ENCODE measurements at regions not wholly inside any gene's neighbourhood (a gene's known extent, or its start where the extent isn't known, plus 50 kb on each side); places are given as distances from the start of the nearest gene placed in this dataset.

DNA sequence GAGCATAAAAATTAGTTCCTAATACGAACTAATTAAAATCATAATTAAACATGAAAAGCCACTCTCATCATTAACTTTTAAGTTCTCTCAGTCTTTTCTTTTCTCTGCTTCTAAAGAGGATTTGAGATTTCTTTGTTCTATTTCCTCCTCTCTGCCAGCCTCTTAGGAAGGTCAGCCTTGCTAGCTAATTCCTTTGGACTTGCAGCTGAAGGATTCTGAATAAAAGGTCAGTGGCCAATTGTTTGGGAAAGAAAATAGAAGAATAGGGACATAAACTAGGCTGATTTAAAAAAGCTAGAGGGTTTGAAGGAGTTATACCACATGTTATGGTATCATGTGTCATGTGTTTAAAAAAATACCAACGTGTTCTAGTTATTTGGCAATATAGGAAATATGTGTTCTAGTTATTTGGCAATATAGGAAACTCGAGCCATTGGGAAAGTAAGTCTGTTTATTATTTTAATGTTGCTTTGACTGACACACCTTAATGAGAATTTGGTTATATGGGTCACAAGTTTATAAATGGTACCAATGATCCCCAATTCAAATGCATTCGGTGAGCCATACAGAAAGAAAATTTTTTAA, 1668.7 kb upstream of the PCDH7 start:
- WGBS = 68% methylated on average over 4 of the region's 4 CpGs
- no peak for DNase-seq (ENCODE audit: extremely low spot score)
- no peak overlapping the region for H3K4me3 ChIP-seq
- H3K27ac ChIP-seq (replicated peaks in 1 of 4) = no peak overlapping the region
- no peaks in the 10 kb centered on the region for H3K27me3 ChIP-seq
- H3K36me3 ChIP-seq = no peaks in the 10 kb centered on the region
- TF ChIP-seq, protein P1, sequence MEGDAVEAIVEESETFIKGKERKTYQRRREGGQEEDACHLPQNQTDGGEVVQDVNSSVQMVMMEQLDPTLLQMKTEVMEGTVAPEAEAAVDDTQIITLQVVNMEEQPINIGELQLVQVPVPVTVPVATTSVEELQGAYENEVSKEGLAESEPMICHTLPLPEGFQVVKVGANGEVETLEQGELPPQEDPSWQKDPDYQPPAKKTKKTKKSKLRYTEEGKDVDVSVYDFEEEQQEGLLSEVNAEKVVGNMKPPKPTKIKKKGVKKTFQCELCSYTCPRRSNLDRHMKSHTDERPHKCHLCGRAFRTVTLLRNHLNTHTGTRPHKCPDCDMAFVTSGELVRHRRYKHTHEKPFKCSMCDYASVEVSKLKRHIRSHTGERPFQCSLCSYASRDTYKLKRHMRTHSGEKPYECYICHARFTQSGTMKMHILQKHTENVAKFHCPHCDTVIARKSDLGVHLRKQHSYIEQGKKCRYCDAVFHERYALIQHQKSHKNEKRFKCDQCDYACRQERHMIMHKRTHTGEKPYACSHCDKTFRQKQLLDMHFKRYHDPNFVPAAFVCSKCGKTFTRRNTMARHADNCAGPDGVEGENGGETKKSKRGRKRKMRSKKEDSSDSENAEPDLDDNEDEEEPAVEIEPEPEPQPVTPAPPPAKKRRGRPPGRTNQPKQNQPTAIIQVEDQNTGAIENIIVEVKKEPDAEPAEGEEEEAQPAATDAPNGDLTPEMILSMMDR (IDR thresholded peaks at IDR 0.05) = no peak
- no peak for TF ChIP-seq POLR2A (IDR thresholded peaks at IDR 0.05; ENCODE audit: low read depth)
- TF ChIP-seq POLR2AphosphoS5 (IDR thresholded peaks at IDR 0.05) = no peak
- no peak for TF ChIP-seq EP300 (IDR thresholded peaks at IDR 0.05)
- intact Hi-C loops (cut with DNase I) = no loop called here
- no peaks in the 10 kb centered on the region for H3K9me3 ChIP-seq
- H3K4me1 ChIP-seq = no peaks in the 10 kb centered on the region

DNA sequence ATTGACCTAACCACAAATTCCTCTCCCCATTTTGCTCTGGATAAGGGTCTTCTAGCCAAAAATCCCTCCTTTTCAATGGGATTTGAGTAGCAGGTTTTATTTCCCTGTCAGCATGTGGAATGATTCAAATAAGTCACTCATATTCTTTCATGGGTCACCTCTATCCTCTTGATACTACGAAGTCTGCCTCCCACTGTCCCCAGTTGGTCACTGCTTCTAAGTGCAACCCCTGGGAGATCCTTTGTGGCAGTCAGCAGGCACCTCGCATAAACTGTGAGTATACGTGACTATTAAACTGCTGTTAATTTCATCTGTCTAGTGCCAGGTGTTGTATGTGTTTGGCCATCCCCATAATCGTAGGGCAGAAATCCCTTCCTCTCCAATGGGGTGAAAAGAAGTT, 1667.9 kb upstream of the PCDH7 start:
- TF ChIP-seq EP300 (IDR thresholded peaks at IDR 0.05) (no peak), POLR2A (IDR thresholded peaks at IDR 0.05; ENCODE audit: low read depth) (no peak), POLR2AphosphoS5 (IDR thresholded peaks at IDR 0.05) (no peak)
- TF ChIP-seq, protein P1 (IDR thresholded peaks at IDR 0.05) = no peak
- 78% methylated on average over 4 of the region's 4 CpGs for WGBS
- Histone ChIP-seq H3K36me3 (no peaks in the 10 kb centered on the region), H3K4me1 (no peaks in the 10 kb centered on the region), H3K9me3 (no peaks in the 10 kb centered on the region), H3K27me3 (no peaks in the 10 kb centered on the region), H3K4me3 (no peak overlapping the region), H3K27ac (replicated peaks in 1 of 4) (no peak overlapping the region)
- DNase-seq (ENCODE audit: extremely low spot score) = no peak
- intact Hi-C loops (cut with DNase I) = no loop called here

DNA sequence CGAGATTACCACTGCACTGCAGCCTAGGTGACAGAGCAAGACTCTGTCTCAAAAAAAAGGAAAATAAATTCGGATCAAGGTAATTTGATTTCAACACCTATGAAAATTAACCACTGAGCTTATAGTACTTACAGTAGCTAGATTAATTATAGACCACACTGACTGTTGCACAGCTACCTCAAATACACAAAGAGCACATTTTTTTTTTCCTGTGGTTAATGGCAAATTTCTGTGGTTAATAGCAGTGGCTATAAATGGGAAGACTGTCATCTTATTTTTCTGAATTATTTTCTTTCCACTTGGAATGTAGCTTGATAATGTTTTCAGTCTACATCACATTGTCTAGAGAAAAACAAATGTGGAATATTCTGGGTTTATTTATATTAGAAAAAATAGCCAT, 1661.6 kb upstream of the PCDH7 start:
- H3K4me3 ChIP-seq = no peak overlapping the region
- no peak for DNase-seq (ENCODE audit: extremely low spot score)
- no peaks in the 10 kb centered on the region for H3K27me3 ChIP-seq
- no peak overlapping the region for H3K27ac ChIP-seq (replicated peaks in 1 of 4)
- no peaks in the 10 kb centered on the region for H3K9me3 ChIP-seq
- no peaks in the 10 kb centered on the region for H3K36me3 ChIP-seq
- intact Hi-C loops (cut with DNase I) = no loop called here
- WGBS = 87% methylated on average over 2 of the region's 2 CpGs
- TF ChIP-seq EP300 (IDR thresholded peaks at IDR 0.05) (no peak), POLR2AphosphoS5 (IDR thresholded peaks at IDR 0.05) (no peak), POLR2A (IDR thresholded peaks at IDR 0.05; ENCODE audit: low read depth) (no peak)
- TF ChIP-seq, protein P1 (IDR thresholded peaks at IDR 0.05) = no peak
- H3K4me1 ChIP-seq = no peaks in the 10 kb centered on the region

DNA sequence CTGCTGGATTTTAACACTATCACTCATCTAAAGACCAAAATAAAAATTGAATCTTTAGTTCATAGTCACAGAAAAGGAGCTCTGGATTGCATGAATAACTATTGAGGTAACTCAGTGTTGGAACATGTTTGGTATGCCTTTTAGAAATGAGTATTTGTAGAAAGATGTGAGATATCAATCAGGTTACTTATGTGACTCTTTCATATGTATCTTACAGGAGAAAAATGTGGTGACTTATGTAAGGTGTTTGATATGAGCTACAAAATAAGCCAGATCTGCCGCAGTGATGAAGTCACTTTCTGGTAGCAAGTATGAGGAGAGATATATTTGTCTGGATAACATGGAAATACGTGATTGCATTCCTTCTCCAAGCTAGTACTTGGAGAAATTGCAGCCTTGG, 1653.3 kb upstream of the PCDH7 start:
- H3K4me1 ChIP-seq = no peaks in the 10 kb centered on the region
- intact Hi-C loops (cut with DNase I) = no loop called here
- no peaks in the 10 kb centered on the region for H3K36me3 ChIP-seq
- TF ChIP-seq, protein P1 (IDR thresholded peaks at IDR 0.05) = no peak
- TF ChIP-seq POLR2AphosphoS5 (IDR thresholded peaks at IDR 0.05) (no peak), POLR2A (IDR thresholded peaks at IDR 0.05; ENCODE audit: low read depth) (no peak), EP300 (IDR thresholded peaks at IDR 0.05) (no peak)
- peaks cover 0 to 8% (median 5%) of the 10 kb centered on the region in 4 donors for H3K9me3 ChIP-seq
- DNase-seq (ENCODE audit: extremely low spot score) = no peak
- H3K4me3 ChIP-seq = no peak overlapping the region
- WGBS = 77% methylated on average over 2 of the region's 2 CpGs
- H3K27ac ChIP-seq (replicated peaks in 1 of 4) = no peak overlapping the region
- H3K27me3 ChIP-seq = no peaks in the 10 kb centered on the region

DNA sequence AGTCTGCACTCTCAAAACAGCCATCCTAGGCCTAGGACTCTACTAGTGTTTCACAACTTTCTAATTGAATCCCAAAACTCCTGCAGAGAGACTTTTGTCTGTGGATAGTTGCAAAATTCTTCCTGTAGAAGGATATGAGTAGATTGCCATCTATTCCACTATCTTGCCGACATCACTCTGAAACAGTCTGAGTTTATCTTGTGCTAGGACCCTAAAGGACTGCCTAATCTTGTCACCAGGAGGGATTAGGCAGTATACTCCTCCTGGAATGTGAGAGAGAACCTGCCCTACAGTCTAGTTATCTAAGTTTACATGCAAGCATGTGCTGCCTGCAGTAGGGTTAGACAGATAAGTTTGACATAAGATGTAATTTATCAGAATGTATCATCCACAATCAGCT, 1646.6 kb upstream of the PCDH7 start:
- intact Hi-C loops (cut with DNase I) = no loop called here
- WGBS = 89% methylated on average over 1 of the region's 1 CpG

More for the DNA sequence above, 1646.6 kb upstream of the PCDH7 start:
- Histone ChIP-seq H3K27me3 (no peaks in the 10 kb centered on the region), H3K9me3 (peaks cover 0 to 19% (median 14%) of the 10 kb centered on the region in 4 donors), H3K27ac (replicated peaks in 1 of 4) (no peak overlapping the region), H3K36me3 (no peaks in the 10 kb centered on the region), H3K4me1 (no peaks in the 10 kb centered on the region), H3K4me3 (no peak overlapping the region)
- no peak for TF ChIP-seq POLR2A (IDR thresholded peaks at IDR 0.05; ENCODE audit: low read depth)
- TF ChIP-seq, protein P1 (IDR thresholded peaks at IDR 0.05) = no peak
- no peak for DNase-seq (ENCODE audit: extremely low spot score)

Measured in esophagus muscularis mucosa (tissue), 4 donors.